H1 (cell line): ENCODE measurements at regions not wholly inside any gene's neighbourhood (a gene's known extent, or its start where the extent isn't known, plus 50 kb on each side); places are given as distances from the start of the nearest gene placed in this dataset.

ENCODE experiments used
- CTCF ChIA-PET: fragments of 300-600 bp; sonication (Branson Sonifier 250); formaldehyde crosslinking; loops from one replicate; lab custom pipeline; 2021; ENCODE audit not compliant: partially characterized antibody; lab: Charles Lee
- POLR2A ChIA-PET: fragments of 300-600 bp; sonication (Branson Sonifier 250); formaldehyde crosslinking; loops from one replicate; lab custom pipeline; 2021; ENCODE audit warnings: inconsistent platforms; ENCODE audit not compliant: partially characterized antibody; lab: Charles Lee
- DNase-seq, 2 experiments: peaks; one replicate each; pipeline versions ENCODE4 v3.0.0 to v3.0.0-alpha.2; 2010 to 2022; ENCODE audit warnings: low spot score in 2 of 2, low read depth in 1 of 2, mixed read lengths in 1 of 2
- FAIRE-seq: peaks from 2 replicates; lab custom pipeline; 2011; peaks lifted over from hg19 to GRCh38; lab: Jason Lieb, UNC
- H2AFZ ChIP-seq: 2 replicates; pipeline ENCODE4 v1.8.1; 2012; ENCODE audit warnings: low read length, inconsistent platforms
- H2AK5ac ChIP-seq: 2 replicates; pipeline ENCODE4 v1.6.1; 2013; ENCODE audit warnings: low read depth, low read length
- H2BK120ac ChIP-seq: replicated peaks from 2 replicates; pipeline ENCODE3; 2013; ENCODE audit warnings: low read depth, low read length, inconsistent platforms
- H2BK12ac ChIP-seq: 2 replicates; pipeline ENCODE4 v1.6.1; 2013; ENCODE audit warnings: low read depth, low read length
- H2BK15ac ChIP-seq: 2 replicates; pipeline ENCODE4 v1.6.1; 2013; ENCODE audit warnings: low read length
- H2BK20ac ChIP-seq: 2 replicates; pipeline ENCODE4 v1.6.1; 2013; ENCODE audit warnings: low read length
- H2BK5ac ChIP-seq: 2 replicates; pipeline ENCODE4 v1.6.1; 2013; ENCODE audit warnings: low read depth, low read length
- H3K14ac ChIP-seq: 2 replicates; pipeline ENCODE4 v1.6.1; 2013; ENCODE audit warnings: inconsistent platforms; ENCODE audit not compliant: insufficient read length
- H3K18ac ChIP-seq: 2 replicates; pipeline ENCODE4 v1.6.1; 2013; ENCODE audit warnings: low read length; ENCODE audit errors: extremely low read depth
- H3K23ac ChIP-seq: 2 replicates; pipeline ENCODE4 v1.6.1; 2013; ENCODE audit warnings: inconsistent platforms; ENCODE audit not compliant: insufficient read length
- H3K23me2 ChIP-seq: 2 replicates; pipeline ENCODE4 v1.6.1; 2013; ENCODE audit warnings: low read depth, low read length
- H3K27ac ChIP-seq: 2 replicates; pipeline ENCODE4 v1.6.1; 2011; ENCODE audit warnings: low read depth, low read length, inconsistent platforms
- H3K27me3 ChIP-seq, 4 experiments: replicated peaks in 1 of 4; 1 replicate in 1 of 4; 2 replicates in 3 of 4; pipeline versions ENCODE4 v1.6.1 to v1.8.1; 2011 to 2013; ENCODE audit warnings: low read length in 3 of 4, mild to moderate bottlenecking in 3 of 4, inconsistent platforms in 2 of 4, mixed read lengths in 2 of 4, moderate library complexity in 1 of 4; ENCODE audit not compliant: control insufficient read depth in 3 of 4, insufficient read depth in 3 of 4; ENCODE audit errors: extremely low read depth in 1 of 4
- H3K36me3 ChIP-seq, 4 experiments: 2 replicates each; pipeline versions ENCODE4 v1.6.1 to v1.8.1; 2011 to 2013; ENCODE audit warnings: mild to moderate bottlenecking in 4 of 4, low read length in 3 of 4, moderate library complexity in 2 of 4, control low read depth in 1 of 4, inconsistent platforms in 1 of 4; ENCODE audit not compliant: insufficient read depth in 4 of 4, control insufficient read depth in 2 of 4
- H3K4ac ChIP-seq: replicated peaks from 2 replicates; pipeline ENCODE3; 2013; ENCODE audit warnings: low read length, low read depth, mixed read lengths, inconsistent platforms; ENCODE audit not compliant: insufficient read length
- H3K4me1 ChIP-seq, 4 experiments: replicated peaks in 1 of 4; 1 replicate in 1 of 4; 2 replicates in 3 of 4; pipeline versions ENCODE4 v1.6.1 to v1.8.1; 2011 to 2013; ENCODE audit warnings: low read length in 3 of 4, inconsistent platforms in 2 of 4, mixed read lengths in 1 of 4; ENCODE audit not compliant: insufficient read depth in 4 of 4, control insufficient read depth in 3 of 4
- H3K4me2 ChIP-seq, 2 experiments: 2 replicates each; pipeline versions ENCODE4 v1.6.1 to v1.8.1; 2011 to 2013; ENCODE audit warnings: low read depth in 2 of 2, low read length in 2 of 2, control low read depth in 1 of 2, inconsistent platforms in 1 of 2, mild to moderate bottlenecking in 1 of 2; ENCODE audit not compliant: insufficient read depth in 1 of 2
- H3K4me3 ChIP-seq, 4 experiments: fragments of 200-600, 300-600 bp in 1 of 4; sonication (generic), shearing (Covaris generic), sonication (Bioruptor Twin) in 1 of 4; 2 replicates each; pipeline versions ENCODE4 v1.5.1 to v1.8.1; 2011 to 2016; ENCODE audit warnings: low read length in 4 of 4, low read depth in 3 of 4, control low read depth in 2 of 4, inconsistent platforms in 2 of 4, mild to moderate bottlenecking in 2 of 4, mixed read lengths in 1 of 4, moderate library complexity in 1 of 4; ENCODE audit not compliant: insufficient read depth in 2 of 4; ENCODE audit errors: extremely low read depth in 1 of 4
- H3K56ac ChIP-seq: replicated peaks from 2 replicates; pipeline ENCODE3; 2013; ENCODE audit warnings: low read depth, mild to moderate bottlenecking, mixed read lengths, low read length, inconsistent platforms; ENCODE audit not compliant: insufficient read length
- H3K79me1 ChIP-seq: 2 replicates; pipeline ENCODE4 v1.6.1; 2013; ENCODE audit warnings: low read depth, low read length, control low read depth
- H3K79me2 ChIP-seq, 2 experiments: 2 replicates each; pipeline versions ENCODE4 v1.6.1 to v1.8.1; 2012 to 2013; ENCODE audit warnings: low read length in 2 of 2, mild to moderate bottlenecking in 2 of 2, inconsistent platforms in 1 of 2; ENCODE audit not compliant: insufficient read depth in 2 of 2, control insufficient read depth in 1 of 2
- H3K9ac ChIP-seq, 4 experiments: replicated peaks in 1 of 4; 1 replicate in 1 of 4; 2 replicates in 3 of 4; pipeline versions ENCODE4 v1.6.1 to v1.8.1; 2011 to 2013; ENCODE audit warnings: low read depth in 3 of 4, low read length in 3 of 4, control low read depth in 2 of 4, mild to moderate bottlenecking in 2 of 4, moderate library complexity in 2 of 4, inconsistent platforms in 1 of 4; ENCODE audit errors: extremely low read depth in 1 of 4
- H3K9me3 ChIP-seq, 2 experiments: 2 replicates each; pipeline versions ENCODE4 v1.6.1 to v1.8.1; 2012 to 2013; ENCODE audit warnings: mild to moderate bottlenecking in 2 of 2, moderate library complexity in 2 of 2, control low read depth in 1 of 2, inconsistent platforms in 1 of 2, low read depth in 1 of 2, low read length in 1 of 2, mixed read lengths in 1 of 2; ENCODE audit not compliant: insufficient read depth in 2 of 2
- H4K20me1 ChIP-seq, 2 experiments: replicated peaks in 1 of 2; 2 replicates each; pipeline versions ENCODE3 to v1.8.1; 2011 to 2013; ENCODE audit warnings: inconsistent platforms in 2 of 2, low read length in 2 of 2, mild to moderate bottlenecking in 1 of 2; ENCODE audit not compliant: insufficient read depth in 2 of 2, control insufficient read depth in 1 of 2
- H4K5ac ChIP-seq: 2 replicates; pipeline ENCODE4 v1.6.1; 2013; ENCODE audit warnings: low read length, low read depth, mixed read lengths, inconsistent platforms; ENCODE audit not compliant: insufficient read length
- H4K8ac ChIP-seq: 2 replicates; pipeline ENCODE4 v1.8.0; 2013; ENCODE audit warnings: mild to moderate bottlenecking, moderate library complexity, low read length, inconsistent platforms; ENCODE audit not compliant: insufficient read depth; ENCODE audit errors: extremely low read depth
- H4K91ac ChIP-seq: replicated peaks from 2 replicates; pipeline ENCODE3; 2013; ENCODE audit warnings: low read length, mixed read lengths, inconsistent platforms; ENCODE audit not compliant: insufficient read length
- CEBPB ChIP-seq: IDR thresholded peaks from 2 replicates; pipeline ENCODE4 v1.6.1; 2012; ENCODE audit warnings: low read depth, low read length
- CHD1 ChIP-seq: IDR thresholded peaks from 2 replicates; pipeline ENCODE4 v1.6.1; 2012; ENCODE audit warnings: low read depth, low read length, improper control_type of control experiment
- CTBP2 ChIP-seq: IDR thresholded peaks from 2 replicates; pipeline ENCODE4 v1.7.0; 2011; ENCODE audit warnings: borderline replicate concordance, mild to moderate bottlenecking, moderate library complexity, mixed read lengths, low read length; ENCODE audit not compliant: insufficient read depth, insufficient read length
- EP300 ChIP-seq, 2 experiments: IDR thresholded peaks; 1 replicate in 1 of 2; 2 replicates in 1 of 2; pipeline ENCODE4 v1.6.1; 2011 to 2012; ENCODE audit warnings: low read depth in 2 of 2, low read length in 2 of 2, mild to moderate bottlenecking in 2 of 2, borderline replicate concordance in 1 of 2, inconsistent platforms in 1 of 2, moderate library complexity in 1 of 2
- EZH2 ChIP-seq: fragments of 200-600 bp; sonication (generic); IDR thresholded peaks from 2 replicates; pipeline ENCODE4 v1.7.1; 2012; ENCODE audit warnings: low read depth, mild to moderate bottlenecking, moderate library complexity, low read length, inconsistent platforms; ENCODE audit not compliant: severe bottlenecking
- FOSL1 ChIP-seq: IDR thresholded peaks from 2 replicates; pipeline ENCODE4 v1.6.1; 2011; ENCODE audit warnings: mild to moderate bottlenecking, low read depth, low read length, moderate library complexity; ENCODE audit not compliant: insufficient read depth
- GABPA ChIP-seq: IDR thresholded peaks from 2 replicates; pipeline ENCODE4 v1.6.1; 2011; ENCODE audit warnings: mild to moderate bottlenecking, low read length, moderate library complexity, borderline replicate concordance; ENCODE audit not compliant: insufficient read depth
- KDM1A ChIP-seq: fragments of 200-600, 300-600 bp; sonication (generic); IDR thresholded peaks from 2 replicates; pipeline ENCODE4 v1.7.1; 2016; ENCODE audit warnings: mild to moderate bottlenecking, low read length, borderline replicate concordance
- NANOG ChIP-seq: IDR thresholded peaks from 2 replicates; pipeline ENCODE4 v1.6.1; 2011; ENCODE audit warnings: low read length, low read depth, mild to moderate bottlenecking, inconsistent platforms; ENCODE audit not compliant: insufficient read depth, poor library complexity, severe bottlenecking
- POLR2AphosphoS5 ChIP-seq: IDR thresholded peaks from 2 replicates; pipeline ENCODE4 v1.6.1; 2011; ENCODE audit warnings: low read depth, low read length
- SP1 ChIP-seq: IDR thresholded peaks from 2 replicates; pipeline ENCODE4 v1.6.1; 2011; ENCODE audit warnings: low read depth, low read length
- TAF1 ChIP-seq: IDR thresholded peaks from 2 replicates; pipeline ENCODE4 v1.6.1; 2011; ENCODE audit warnings: mild to moderate bottlenecking, low read depth, low read length
- TCF12 ChIP-seq: IDR thresholded peaks from 2 replicates; pipeline ENCODE4 v1.6.1; 2011; ENCODE audit warnings: low read depth, mild to moderate bottlenecking, low read length
- TF ChIP-seq, protein P1 (sequence below): IDR thresholded peaks from 2 replicates; pipeline ENCODE4 v1.6.1; 2012; ENCODE audit warnings: inconsistent platforms

DNA sequence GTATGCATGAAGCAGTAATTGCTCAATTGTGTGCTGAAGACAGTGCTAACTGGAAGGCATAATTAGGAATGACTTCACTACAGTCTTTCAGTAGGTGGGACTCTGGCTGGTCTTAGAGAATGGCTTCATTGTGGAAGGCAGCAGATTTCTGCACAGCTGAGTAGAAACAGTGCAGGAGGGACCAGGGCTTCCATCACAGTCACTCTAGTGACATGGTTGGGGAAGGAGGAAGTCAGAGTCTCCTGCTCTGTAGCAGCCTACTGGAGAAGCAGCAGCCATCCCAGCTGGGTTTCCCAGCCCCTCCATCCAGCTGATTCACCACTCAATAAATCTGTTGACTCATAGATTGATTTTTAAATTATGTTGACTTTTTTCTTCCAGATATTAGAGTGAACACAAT is 80.6 kb upstream of the DBX2 start:
- Histone ChIP-seq H3K4me1 (0 out of 7 replicates have a peak, but pooled peaks cover 0 to 2% (median 0%) of the 10 kb centered on the region in 4 experiments), H3K27me3 (no peaks in the 10 kb centered on the region), H4K91ac (no peak overlapping the region), H4K20me1 (no peaks in the 10 kb centered on the region), H3K36me3 (no peaks in the 10 kb centered on the region), H2BK12ac (no peak overlapping the region), H3K4ac (no peak overlapping the region), H3K4me3 (no peak overlapping the region), H3K23me2 (no peaks in the 10 kb centered on the region), H2BK15ac (no peak overlapping the region), H2AK5ac (no peak overlapping the region), H3K14ac (no peak overlapping the region), H2BK5ac (no peak overlapping the region), H2BK20ac (no peak overlapping the region), H3K4me2 (no peak overlapping the region), H2BK120ac (no peak overlapping the region), H3K9me3 (no peaks in the 10 kb centered on the region), H3K23ac (no peak overlapping the region), H3K18ac (no peak overlapping the region), H3K27ac (no peak overlapping the region), H4K5ac (no peak overlapping the region), H3K9ac (no peak overlapping the region), H3K56ac (no peak overlapping the region), H4K8ac (no peak overlapping the region), H3K79me1 (no peaks in the 10 kb centered on the region), H2AFZ (no peak overlapping the region), H3K79me2 (no peaks in the 10 kb centered on the region)
- FAIRE-seq (no peak), DNase-seq (no peak)
- POLR2A ChIA-PET, result no interaction called here
- CTCF ChIA-PET, result interaction anchor here (0.6 to 1.1 kb wide), 6 partner anchors 17 to 973 kb away, joined by 3 to 6 read pairs (median 3); no protein-coding TSS in a partner anchor
- TF ChIP-seq NANOG, result no peak
- no peak for TF ChIP-seq EP300 (IDR thresholded peaks at IDR 0.05; ENCODE audit: borderline replicate concordance in 1 of 2, low read depth in 2 of 2, low read length in 2 of 2)
- no peak for TF ChIP-seq EZH2
- TF ChIP-seq CTBP2, result no peak
- TF ChIP-seq CHD1, result no peak
- no peak for TF ChIP-seq GABPA
- TF ChIP-seq POLR2AphosphoS5, result no peak
- TF ChIP-seq TCF12, result no peak
- no peak for TF ChIP-seq KDM1A
- TF ChIP-seq CEBPB, result no peak
- TF ChIP-seq, protein P1, sequence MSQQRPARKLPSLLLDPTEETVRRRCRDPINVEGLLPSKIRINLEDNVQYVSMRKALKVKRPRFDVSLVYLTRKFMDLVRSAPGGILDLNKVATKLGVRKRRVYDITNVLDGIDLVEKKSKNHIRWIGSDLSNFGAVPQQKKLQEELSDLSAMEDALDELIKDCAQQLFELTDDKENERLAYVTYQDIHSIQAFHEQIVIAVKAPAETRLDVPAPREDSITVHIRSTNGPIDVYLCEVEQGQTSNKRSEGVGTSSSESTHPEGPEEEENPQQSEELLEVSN, result no peak
- no peak for TF ChIP-seq SP1
- no peak for TF ChIP-seq FOSL1
- TF ChIP-seq TAF1, result no peak
